ENCODE measurements at regions not wholly inside any gene's neighbourhood (a gene's known extent, or its start where the extent isn't known, plus 50 kb on each side); places are given as distances from the start of the nearest gene placed in this dataset.

GRCh38 chr12:76255281-76255680 lies 92.9 kb downstream of the BBS10 start:
- no peak for ATAC-seq (ENCODE audit: low read depth)
- CTCF ChIA-PET: no interaction called here
- no peaks in the 10 kb centered on the region for H3K9me3 ChIP-seq (ENCODE audit: control extremely low read depth in 1 of 3, control insufficient read depth in 2 of 3, insufficient read depth in 1 of 3, low read length in 2 of 3)

GRCh38 chr12:76252031-76252430 lies 96.2 kb downstream of the BBS10 start:
- Histone ChIP-seq H3K36me3 (replicated peaks in 1 of 2; ENCODE audit: control extremely low read depth in 1 of 2, control insufficient read depth in 1 of 2, extremely low read depth in 1 of 2, insufficient read depth in 2 of 2, low read length in 1 of 2) (no peaks in the 10 kb centered on the region), H3K9ac (ENCODE audit: low read length) (no peak overlapping the region), H3K4me3 (ENCODE audit: control extremely low read depth in 1 of 5, extremely low read depth in 1 of 5, insufficient read depth in 1 of 5, low read depth in 2 of 5, low read length in 4 of 5) (no peak overlapping the region), H3K4me2 (replicated peaks; ENCODE audit: low read depth, low read length, poor library complexity, severe bottlenecking) (no peak overlapping the region), H3K27me3 (replicated peaks in 1 of 4; ENCODE audit: control extremely low read depth in 1 of 4, control insufficient read depth in 3 of 4, insufficient read depth in 4 of 4, low read length in 3 of 4) (no peaks in the 10 kb centered on the region), H3K79me2 (ENCODE audit: control insufficient read depth, insufficient read depth, low read length) (no peaks in the 10 kb centered on the region), H3K27ac (ENCODE audit: low read length in 2 of 2) (no peak overlapping the region), H4K20me1 (ENCODE audit: control insufficient read depth, insufficient read depth, low read length, poor library complexity, severe bottlenecking) (no peaks in the 10 kb centered on the region), H3K4me1 (ENCODE audit: control insufficient read depth in 2 of 2, insufficient read depth in 2 of 2, low read length in 2 of 2) (no peaks in the 10 kb centered on the region), H2AFZ (ENCODE audit: insufficient read depth, low read depth, low read length, poor library complexity, severe bottlenecking) (no peak overlapping the region), H3K9me3 (ENCODE audit: control extremely low read depth in 1 of 3, control insufficient read depth in 2 of 3, insufficient read depth in 1 of 3, low read length in 2 of 3) (no peaks in the 10 kb centered on the region)
- no peaks in the 10 kb centered on the region for H3K9me3 Mint-ChIP-seq (ENCODE audit: insufficient read depth)
- POLR2A ChIA-PET: no interaction called here
- no peak overlapping the region for H3K4me3 Mint-ChIP-seq
- peaks cover 6% of the 10 kb centered on the region for H3K27me3 Mint-ChIP-seq
- ATAC-seq (ENCODE audit: low read depth) (no peak), DNase-seq (no peak)
- TF ChIP-seq CTCF (IDR thresholded peaks at IDR 0.05) (no peak), EZH2 (IDR thresholded peaks at IDR 0.05; ENCODE audit: borderline replicate concordance, insufficient read depth, low read depth, low read length, poor library complexity, severe bottlenecking) (no peak)
- CTCF ChIA-PET: no interaction called here
- no peaks in the 10 kb centered on the region for H3K4me1 Mint-ChIP-seq
- 94% methylated on average over 11 of the region's 11 CpGs for WGBS (ENCODE audit: insufficient coverage)
- intact Hi-C loops (cut with micrococcal nuclease): no loop called here
- no peak overlapping the region for H3K27ac Mint-ChIP-seq

More at GRCh38 chr12:76255281-76255680, 92.9 kb downstream of the BBS10 start:
- no peak overlapping the region for H3K27ac Mint-ChIP-seq
- Histone ChIP-seq H3K27me3 (replicated peaks in 1 of 4; ENCODE audit: control extremely low read depth in 1 of 4, control insufficient read depth in 3 of 4, insufficient read depth in 4 of 4, low read length in 3 of 4) (no peaks in the 10 kb centered on the region), H3K4me1 (ENCODE audit: control insufficient read depth in 2 of 2, insufficient read depth in 2 of 2, low read length in 2 of 2) (no peaks in the 10 kb centered on the region), H3K36me3 (replicated peaks in 1 of 2; ENCODE audit: control extremely low read depth in 1 of 2, control insufficient read depth in 1 of 2, extremely low read depth in 1 of 2, insufficient read depth in 2 of 2, low read length in 1 of 2) (no peaks in the 10 kb centered on the region), H4K20me1 (ENCODE audit: control insufficient read depth, insufficient read depth, low read length, poor library complexity, severe bottlenecking) (no peaks in the 10 kb centered on the region), H3K79me2 (ENCODE audit: control insufficient read depth, insufficient read depth, low read length) (no peaks in the 10 kb centered on the region), H3K27ac (ENCODE audit: low read length in 2 of 2) (no peak overlapping the region), H3K9ac (ENCODE audit: low read length) (no peak overlapping the region), H3K4me3 (ENCODE audit: control extremely low read depth in 1 of 5, extremely low read depth in 1 of 5, insufficient read depth in 1 of 5, low read depth in 2 of 5, low read length in 4 of 5) (no peak overlapping the region), H2AFZ (ENCODE audit: insufficient read depth, low read depth, low read length, poor library complexity, severe bottlenecking) (no peak overlapping the region), H3K4me2 (replicated peaks; ENCODE audit: low read depth, low read length, poor library complexity, severe bottlenecking) (no peak overlapping the region)
- H3K4me3 Mint-ChIP-seq: no peak overlapping the region
- WGBS (ENCODE audit: insufficient coverage): 75% methylated on average over 3 of the region's 3 CpGs
- no peak for DNase-seq
- no peaks in the 10 kb centered on the region for H3K4me1 Mint-ChIP-seq
- POLR2A ChIA-PET: no interaction called here
- no peaks in the 10 kb centered on the region for H3K9me3 Mint-ChIP-seq (ENCODE audit: insufficient read depth)
- no peaks in the 10 kb centered on the region for H3K27me3 Mint-ChIP-seq
- no peak for TF ChIP-seq EZH2 (IDR thresholded peaks at IDR 0.05; ENCODE audit: borderline replicate concordance, insufficient read depth, low read depth, low read length, poor library complexity, severe bottlenecking)
- no peak for TF ChIP-seq CTCF (IDR thresholded peaks at IDR 0.05)
- intact Hi-C loops (cut with micrococcal nuclease): no loop called here
